ENCODE measurements at regions not wholly inside any gene's neighbourhood (a gene's known extent, or its start where the extent isn't known, plus 50 kb on each side); places are given as distances from the start of the nearest gene placed in this dataset.
A peak's percentile ranks its signal among the peaks of the same experiment; 100 is the strongest.

DNA sequence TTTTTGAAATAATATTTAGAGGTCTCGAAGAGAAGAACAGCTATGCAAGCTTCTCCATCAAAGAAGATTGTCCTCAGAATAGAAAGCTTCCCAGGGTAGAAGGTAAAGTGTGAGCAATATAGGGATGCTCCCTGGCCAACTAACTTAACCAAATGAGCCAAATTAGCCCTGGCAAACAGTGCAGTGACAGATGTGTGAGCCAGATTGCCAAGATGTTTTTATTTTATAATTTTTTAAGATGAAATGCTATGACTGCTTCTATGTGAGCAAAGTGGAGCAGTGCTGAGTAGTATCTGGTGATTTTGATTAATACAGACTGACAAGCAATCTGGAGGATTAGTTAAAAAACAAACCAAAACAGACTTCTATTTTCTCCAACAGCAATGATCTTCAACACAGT is 202.1 kb downstream of the NOVA1 start:
- 3% methylated on average over 1 of the region's 1 CpG for WGBS (ENCODE audit: low lambda C conversion rate)
- no peaks in the 10 kb centered on the region for H3K9me2 ChIP-seq
- ChIA-PET CTCF (interaction anchor here (3.0 kb wide), 1 partner anchor 334 kb away, joined by 28 read pairs; no protein-coding TSS in a partner anchor), POLR2A (no interaction called here)
- no peaks in the 10 kb centered on the region for H4K20me1 ChIP-seq (ENCODE audit: insufficient read depth)
- H3K9me3 ChIP-seq = no peaks in the 10 kb centered on the region
- no peak overlapping the region for H3K4me3 ChIP-seq (ENCODE audit: low read depth in 2 of 2, low read length in 1 of 2)
- no peaks in the 10 kb centered on the region for H3K79me2 ChIP-seq (ENCODE audit: insufficient read depth)
- no peaks in the 10 kb centered on the region for H3F3A ChIP-seq (replicated peaks; ENCODE audit: insufficient read depth)
- no peak for DNase-seq
- H3K36me3 ChIP-seq (replicated peaks in 1 of 2; ENCODE audit: control insufficient read depth in 1 of 2, insufficient read depth in 2 of 2, low read length in 1 of 2) = no peaks in the 10 kb centered on the region
- no peak for TF ChIP-seq MXI1 (IDR thresholded peaks at IDR 0.05; ENCODE audit: low read depth, low read length)
- no peak for TF ChIP-seq FOXM1 (IDR thresholded peaks at IDR 0.05; ENCODE audit: low read depth)
- TF ChIP-seq EZH2phosphoT487 (IDR thresholded peaks at IDR 0.05; ENCODE audit: borderline replicate concordance, low read depth) = no peak
- no peak for TF ChIP-seq RCOR1 (IDR thresholded peaks at IDR 0.05; ENCODE audit: low read length)
- TF ChIP-seq MEF2A (IDR thresholded peaks at IDR 0.05; ENCODE audit: borderline replicate concordance, low read depth) = no peak
- no peak for TF ChIP-seq FOSL2 (IDR thresholded peaks at IDR 0.05; ENCODE audit: borderline replicate concordance, low read depth)
- TF ChIP-seq, protein P1, sequence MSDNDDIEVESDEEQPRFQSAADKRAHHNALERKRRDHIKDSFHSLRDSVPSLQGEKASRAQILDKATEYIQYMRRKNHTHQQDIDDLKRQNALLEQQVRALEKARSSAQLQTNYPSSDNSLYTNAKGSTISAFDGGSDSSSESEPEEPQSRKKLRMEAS (IDR thresholded peaks at IDR 0.05; ENCODE audit: low read depth) = no peak
- TF ChIP-seq, protein P2, sequence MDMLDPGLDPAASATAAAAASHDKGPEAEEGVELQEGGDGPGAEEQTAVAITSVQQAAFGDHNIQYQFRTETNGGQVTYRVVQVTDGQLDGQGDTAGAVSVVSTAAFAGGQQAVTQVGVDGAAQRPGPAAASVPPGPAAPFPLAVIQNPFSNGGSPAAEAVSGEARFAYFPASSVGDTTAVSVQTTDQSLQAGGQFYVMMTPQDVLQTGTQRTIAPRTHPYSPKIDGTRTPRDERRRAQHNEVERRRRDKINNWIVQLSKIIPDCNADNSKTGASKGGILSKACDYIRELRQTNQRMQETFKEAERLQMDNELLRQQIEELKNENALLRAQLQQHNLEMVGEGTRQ (IDR thresholded peaks at IDR 0.05; ENCODE audit: borderline replicate concordance, low read depth, low read length) = no peak
- TF ChIP-seq TCF12 (IDR thresholded peaks at IDR 0.05) = no peak
- TF ChIP-seq, protein P3, sequence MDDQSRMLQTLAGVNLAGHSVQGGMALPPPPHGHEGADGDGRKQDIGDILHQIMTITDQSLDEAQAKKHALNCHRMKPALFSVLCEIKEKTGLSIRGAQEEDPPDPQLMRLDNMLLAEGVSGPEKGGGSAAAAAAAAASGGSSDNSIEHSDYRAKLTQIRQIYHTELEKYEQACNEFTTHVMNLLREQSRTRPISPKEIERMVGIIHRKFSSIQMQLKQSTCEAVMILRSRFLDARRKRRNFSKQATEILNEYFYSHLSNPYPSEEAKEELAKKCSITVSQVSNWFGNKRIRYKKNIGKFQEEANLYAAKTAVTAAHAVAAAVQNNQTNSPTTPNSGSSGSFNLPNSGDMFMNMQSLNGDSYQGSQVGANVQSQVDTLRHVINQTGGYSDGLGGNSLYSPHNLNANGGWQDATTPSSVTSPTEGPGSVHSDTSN (IDR thresholded peaks at IDR 0.05) = no peak
- H3K4me1 ChIP-seq (ENCODE audit: control insufficient read depth in 1 of 2, insufficient read depth in 2 of 2, low read depth in 1 of 2, low read length in 1 of 2) = no peaks in the 10 kb centered on the region
- 0 out of 2 replicates have a peak, but pooled peaks cover 4% of the 10 kb centered on the region for H3K27me3 ChIP-seq (ENCODE audit: insufficient read depth)
- H2AFZ ChIP-seq (ENCODE audit: low read depth) = no peak overlapping the region
- H3K27ac ChIP-seq (ENCODE audit: low read depth in 2 of 2, low read length in 1 of 2) = no peak overlapping the region
- H3K4me2 ChIP-seq = no peak overlapping the region
- no peak overlapping the region for H3K9ac ChIP-seq

DNA sequence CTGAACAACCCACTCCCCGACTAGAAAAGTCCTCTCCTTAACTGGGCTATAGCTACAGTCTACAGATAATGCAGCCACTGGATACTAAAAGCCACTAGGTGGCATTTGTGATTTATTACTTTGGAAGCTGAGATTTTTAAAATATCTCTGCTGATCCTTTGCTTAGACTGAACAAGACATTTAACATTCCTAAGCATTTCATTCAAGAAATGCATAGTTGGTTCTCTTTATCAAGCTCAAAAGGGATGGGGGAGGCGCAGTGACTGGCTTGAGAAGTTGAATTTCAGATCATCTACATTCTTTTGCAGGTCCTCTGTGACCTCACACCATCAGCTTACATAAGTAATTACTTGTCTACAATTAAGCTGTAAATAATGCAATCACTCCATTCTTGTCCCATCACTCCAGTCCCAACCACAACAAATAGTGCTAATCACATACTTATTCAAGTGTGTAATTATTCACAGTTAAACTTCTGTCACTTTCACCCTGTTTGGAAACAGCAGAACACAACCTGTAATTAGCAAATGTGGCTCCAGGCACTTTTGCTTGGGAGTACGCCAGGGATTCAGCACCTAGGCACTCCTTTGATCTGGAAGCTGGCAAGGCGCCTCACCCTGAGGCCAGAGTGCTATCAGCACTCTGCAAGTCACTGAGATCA is 203.6 kb downstream of the NOVA1 start:
- Histone ChIP-seq H3K27me3 (ENCODE audit: insufficient read depth) (0 out of 2 replicates have a peak, but pooled peaks cover 4% of the 10 kb centered on the region), H3K9me2 (no peaks in the 10 kb centered on the region), H3K4me1 (ENCODE audit: control insufficient read depth in 1 of 2, insufficient read depth in 2 of 2, low read depth in 1 of 2, low read length in 1 of 2) (no peaks in the 10 kb centered on the region), H3K4me2 (no peak overlapping the region), H2AFZ (ENCODE audit: low read depth) (no peak overlapping the region), H3K36me3 (replicated peaks in 1 of 2; ENCODE audit: control insufficient read depth in 1 of 2, insufficient read depth in 2 of 2, low read length in 1 of 2) (no peaks in the 10 kb centered on the region), H3K9ac (no peak overlapping the region), H3F3A (replicated peaks; ENCODE audit: insufficient read depth) (no peaks in the 10 kb centered on the region), H3K9me3 (no peaks in the 10 kb centered on the region), H4K20me1 (ENCODE audit: insufficient read depth) (no peaks in the 10 kb centered on the region), H3K27ac (ENCODE audit: low read depth in 2 of 2, low read length in 1 of 2) (no peak overlapping the region), H3K4me3 (ENCODE audit: low read depth in 2 of 2, low read length in 1 of 2) (no peak overlapping the region), H3K79me2 (ENCODE audit: insufficient read depth) (no peaks in the 10 kb centered on the region)
- peak; percentile 23 for DNase-seq
- CTCF ChIA-PET = interaction anchor here (0.7 to 3.0 kb wide), 17 partner anchors 9 to 590 kb away, joined by 3 to 28 read pairs (median 4); no protein-coding TSS in a partner anchor
- TF ChIP-seq JUND (IDR thresholded peaks at IDR 0.05) = no peak
- TF ChIP-seq SMC3 (IDR thresholded peaks at IDR 0.05; ENCODE audit: low read depth, low read length) = peak; percentile 42; the same call in 1 of the 2 replicates
- no peak for TF ChIP-seq FOSL2 (IDR thresholded peaks at IDR 0.05; ENCODE audit: borderline replicate concordance, low read depth)
- TF ChIP-seq RAD21 (IDR thresholded peaks at IDR 0.05; ENCODE audit: low read length) = peak; percentile 71
- TF ChIP-seq TCF12 (IDR thresholded peaks at IDR 0.05) = no peak
- TF ChIP-seq, protein P4, sequence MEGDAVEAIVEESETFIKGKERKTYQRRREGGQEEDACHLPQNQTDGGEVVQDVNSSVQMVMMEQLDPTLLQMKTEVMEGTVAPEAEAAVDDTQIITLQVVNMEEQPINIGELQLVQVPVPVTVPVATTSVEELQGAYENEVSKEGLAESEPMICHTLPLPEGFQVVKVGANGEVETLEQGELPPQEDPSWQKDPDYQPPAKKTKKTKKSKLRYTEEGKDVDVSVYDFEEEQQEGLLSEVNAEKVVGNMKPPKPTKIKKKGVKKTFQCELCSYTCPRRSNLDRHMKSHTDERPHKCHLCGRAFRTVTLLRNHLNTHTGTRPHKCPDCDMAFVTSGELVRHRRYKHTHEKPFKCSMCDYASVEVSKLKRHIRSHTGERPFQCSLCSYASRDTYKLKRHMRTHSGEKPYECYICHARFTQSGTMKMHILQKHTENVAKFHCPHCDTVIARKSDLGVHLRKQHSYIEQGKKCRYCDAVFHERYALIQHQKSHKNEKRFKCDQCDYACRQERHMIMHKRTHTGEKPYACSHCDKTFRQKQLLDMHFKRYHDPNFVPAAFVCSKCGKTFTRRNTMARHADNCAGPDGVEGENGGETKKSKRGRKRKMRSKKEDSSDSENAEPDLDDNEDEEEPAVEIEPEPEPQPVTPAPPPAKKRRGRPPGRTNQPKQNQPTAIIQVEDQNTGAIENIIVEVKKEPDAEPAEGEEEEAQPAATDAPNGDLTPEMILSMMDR (IDR thresholded peaks at IDR 0.05) = peak; percentile 41
- 0% methylated on average over 3 of the region's 4 CpGs for WGBS (ENCODE audit: low lambda C conversion rate)
- POLR2A ChIA-PET = no interaction called here

All from SK-N-SH (cell line).